WTC11 (cell line): ENCODE measurements at regions not wholly inside any gene's neighbourhood (a gene's known extent, or its start where the extent isn't known, plus 50 kb on each side); places are given as distances from the start of the nearest gene placed in this dataset.

ENCODE experiments used
- ATAC-seq: fragments of 200-7000 bp; cut with Tn5 transposase; 2 replicates; pipeline ENCODE4 v1.10.0; 2021; ENCODE audit warnings: mild to moderate bottlenecking, moderate library complexity
- CTCF ChIA-PET: fragments of 300-600 bp; sonication (Branson Sonifier 250); formaldehyde crosslinking; loops from one replicate; lab custom pipeline; 2021; ENCODE audit warnings: antibody characterized with exemption; lab: Charles Lee
- POLR2A ChIA-PET: fragments of 350-600 bp; sonication (Branson Sonifier 250); formaldehyde crosslinking; loops from one replicate; lab custom pipeline; 2021; ENCODE audit warnings: antibody characterized with exemption; lab: Charles Lee
- DNase-seq: peaks from one replicate; pipeline ENCODE4 v3.0.0; 2021; ENCODE audit warnings: low spot score
- H3K27ac Mint-ChIP-seq: 2 replicates; pipeline ENCODE4 v1.8.0; 2021; ENCODE audit warnings: mixed read lengths
- H3K27me3 Mint-ChIP-seq: 2 replicates; pipeline ENCODE4 v1.8.0; 2021; ENCODE audit warnings: low read depth, mild to moderate bottlenecking, moderate library complexity, mixed read lengths
- H3K36me3 Mint-ChIP-seq: 2 replicates; pipeline ENCODE4 v1.8.0; 2021; ENCODE audit warnings: mixed read lengths
- H3K4me1 Mint-ChIP-seq: 2 replicates; pipeline ENCODE4 v1.8.0; 2022; ENCODE audit warnings: mixed read lengths
- H3K4me3 Mint-ChIP-seq: 2 replicates; pipeline ENCODE4 v1.8.0; 2021; ENCODE audit warnings: mild to moderate bottlenecking, moderate library complexity, mixed read lengths
- H3K9me3 Mint-ChIP-seq: 2 replicates; pipeline ENCODE4 v1.8.0; 2021; ENCODE audit warnings: mixed read lengths
- ATF1 ChIP-seq: sonication (generic); formaldehyde crosslinking; IDR thresholded peaks from 2 replicates; pipeline ENCODE4 v1.8.1; 2023; ENCODE audit warnings: mild to moderate bottlenecking, moderate library complexity, missing genetic modification reagents
- CREM ChIP-seq: sonication (generic); formaldehyde crosslinking; IDR thresholded peaks from 2 replicates; pipeline ENCODE4 v1.8.1; 2022; ENCODE audit warnings: mild to moderate bottlenecking, missing genetic modification reagents, moderate library complexity
- E2F1 ChIP-seq: sonication (generic); formaldehyde crosslinking; IDR thresholded peaks from 2 replicates; pipeline ENCODE4 v1.8.0; 2022; ENCODE audit warnings: mild to moderate bottlenecking, missing genetic modification reagents
- ELF4 ChIP-seq: sonication (generic); formaldehyde crosslinking; IDR thresholded peaks from 2 replicates; pipeline ENCODE4 v1.8.1; 2022; ENCODE audit warnings: low read depth, mild to moderate bottlenecking, moderate library complexity, missing genetic modification reagents
- ESRRA ChIP-seq: sonication (generic); formaldehyde crosslinking; IDR thresholded peaks from 2 replicates; pipeline ENCODE4 v1.8.1; 2022; ENCODE audit warnings: mild to moderate bottlenecking, missing genetic modification reagents, borderline replicate concordance
- FOXJ3 ChIP-seq: sonication (generic); formaldehyde crosslinking; IDR thresholded peaks from 2 replicates; pipeline ENCODE4 v1.9.0; 2021; ENCODE audit warnings: missing genetic modification reagents, mild to moderate bottlenecking, borderline replicate concordance
- FOXP1 ChIP-seq: sonication (generic); formaldehyde crosslinking; IDR thresholded peaks from 2 replicates; pipeline ENCODE4 v1.8.0; 2022; ENCODE audit warnings: missing genetic modification reagents, mild to moderate bottlenecking, moderate library complexity, borderline replicate concordance
- GABPB1 ChIP-seq: sonication (generic); formaldehyde crosslinking; IDR thresholded peaks from 2 replicates; pipeline ENCODE4 v1.8.1; 2023; ENCODE audit warnings: mild to moderate bottlenecking, missing genetic modification reagents
- IRF2 ChIP-seq: sonication (generic); formaldehyde crosslinking; IDR thresholded peaks from 2 replicates; pipeline ENCODE4 v1.8.0; 2022; ENCODE audit warnings: low read depth, missing genetic modification reagents, borderline replicate concordance
- MXD4 ChIP-seq: fragments of 250-450 bp; sonication (Bioruptor Pico); IDR thresholded peaks from 2 replicates; pipeline ENCODE4 v1.8.0; 2021; ENCODE audit warnings: mild to moderate bottlenecking, moderate library complexity, borderline replicate concordance
- NR3C1 ChIP-seq: sonication (generic); formaldehyde crosslinking; conservative IDR thresholded peaks from 2 replicates; pipeline ENCODE4 v1.8.1; 2023; ENCODE audit warnings: low read depth, mild to moderate bottlenecking, missing genetic modification reagents
- ZNF138 ChIP-seq: sonication (generic); formaldehyde crosslinking; conservative IDR thresholded peaks from 2 replicates; pipeline ENCODE4 v1.8.1; 2022; ENCODE audit warnings: mild to moderate bottlenecking, moderate library complexity, missing genetic modification reagents
- ZNF219 ChIP-seq: sonication (generic); formaldehyde crosslinking; IDR thresholded peaks from 2 replicates; pipeline ENCODE4 v1.8.0; 2023; ENCODE audit warnings: missing genetic modification reagents, mild to moderate bottlenecking, borderline replicate concordance
- ZNF232 ChIP-seq: sonication (generic); formaldehyde crosslinking; IDR thresholded peaks from 2 replicates; pipeline ENCODE4 v1.8.0; 2022; ENCODE audit warnings: mild to moderate bottlenecking, missing genetic modification reagents
- TF ChIP-seq, protein P1 (sequence below): fragments of 250-450 bp; sonication (Bioruptor Pico); IDR thresholded peaks from 2 replicates; pipeline ENCODE4 v1.9.0; 2021; ENCODE audit warnings: mild to moderate bottlenecking, borderline replicate concordance
- TF ChIP-seq, protein P2 (sequence below): fragments of 250-450 bp; sonication (Bioruptor Pico); IDR thresholded peaks from 2 replicates; pipeline ENCODE4 v1.9.0; 2021; ENCODE audit warnings: mild to moderate bottlenecking
- TF ChIP-seq, protein P3 (sequence below): sonication (generic); formaldehyde crosslinking; IDR thresholded peaks from 2 replicates; pipeline ENCODE4 v1.8.1; 2023; ENCODE audit warnings: mild to moderate bottlenecking, missing genetic modification reagents
- TF ChIP-seq, protein P4 (sequence below): sonication (generic); formaldehyde crosslinking; IDR thresholded peaks from 2 replicates; pipeline ENCODE4 v1.8.0; 2022; ENCODE audit warnings: missing genetic modification reagents

DNA sequence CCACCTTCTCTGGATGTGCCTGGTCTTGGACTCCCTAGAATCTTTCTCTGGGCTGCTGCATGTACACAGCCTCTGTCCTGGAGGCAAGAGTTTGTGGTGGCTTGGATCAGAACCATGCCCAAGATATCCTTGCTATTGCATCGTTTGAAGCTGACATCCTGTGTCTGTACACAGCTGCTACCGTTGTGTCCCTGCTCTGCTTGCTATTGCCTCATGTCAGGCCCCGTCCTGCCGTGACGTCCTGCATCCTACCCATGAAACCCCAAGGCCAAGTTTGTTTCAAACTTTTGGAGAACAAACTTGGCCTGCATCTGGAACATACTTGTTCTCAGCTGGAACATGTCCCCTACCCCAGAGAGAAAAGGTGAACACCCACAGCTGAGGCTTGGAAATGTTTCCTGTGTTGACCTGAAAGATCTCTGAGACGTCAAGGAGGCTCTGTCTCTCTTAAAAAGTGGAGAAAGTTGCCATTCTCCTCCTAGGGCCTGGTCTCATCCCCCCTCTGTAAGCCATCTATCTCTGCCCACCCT, 78.1 kb downstream of the HFE start:
- POLR2A ChIA-PET: interaction anchor here (0.6 to 1.2 kb wide), 3 partner anchors 18 to 1006 kb away, joined by 4 to 6 read pairs (median 4); a partner anchor contains a TSS
- Mint-ChIP-seq H3K9me3 (no peaks in the 10 kb centered on the region), H3K36me3 (peaks cover 3% of the 10 kb centered on the region), H3K27ac (peak overlapping the region; percentile 48), H3K4me1 (peaks cover 9% of the 10 kb centered on the region), H3K27me3 (no peaks in the 10 kb centered on the region), H3K4me3 (no peak overlapping the region)
- TF ChIP-seq IRF2 (CRISPR knock-in tag) (no peak), MXD4 (CRISPR knock-in tag) (no peak), NR3C1 (CRISPR knock-in tag) (no peak), ESRRA (no peak), ELF4 (CRISPR knock-in tag) (no peak), ATF1 (CRISPR knock-in tag) (no peak), GABPB1 (no peak), FOXJ3 (CRISPR knock-in tag) (no peak), E2F1 (no peak), ZNF232 (CRISPR knock-in tag) (no peak), ZNF219 (CRISPR knock-in tag) (no peak), ZNF138 (CRISPR knock-in tag) (no peak)
- TF ChIP-seq, protein P1, sequence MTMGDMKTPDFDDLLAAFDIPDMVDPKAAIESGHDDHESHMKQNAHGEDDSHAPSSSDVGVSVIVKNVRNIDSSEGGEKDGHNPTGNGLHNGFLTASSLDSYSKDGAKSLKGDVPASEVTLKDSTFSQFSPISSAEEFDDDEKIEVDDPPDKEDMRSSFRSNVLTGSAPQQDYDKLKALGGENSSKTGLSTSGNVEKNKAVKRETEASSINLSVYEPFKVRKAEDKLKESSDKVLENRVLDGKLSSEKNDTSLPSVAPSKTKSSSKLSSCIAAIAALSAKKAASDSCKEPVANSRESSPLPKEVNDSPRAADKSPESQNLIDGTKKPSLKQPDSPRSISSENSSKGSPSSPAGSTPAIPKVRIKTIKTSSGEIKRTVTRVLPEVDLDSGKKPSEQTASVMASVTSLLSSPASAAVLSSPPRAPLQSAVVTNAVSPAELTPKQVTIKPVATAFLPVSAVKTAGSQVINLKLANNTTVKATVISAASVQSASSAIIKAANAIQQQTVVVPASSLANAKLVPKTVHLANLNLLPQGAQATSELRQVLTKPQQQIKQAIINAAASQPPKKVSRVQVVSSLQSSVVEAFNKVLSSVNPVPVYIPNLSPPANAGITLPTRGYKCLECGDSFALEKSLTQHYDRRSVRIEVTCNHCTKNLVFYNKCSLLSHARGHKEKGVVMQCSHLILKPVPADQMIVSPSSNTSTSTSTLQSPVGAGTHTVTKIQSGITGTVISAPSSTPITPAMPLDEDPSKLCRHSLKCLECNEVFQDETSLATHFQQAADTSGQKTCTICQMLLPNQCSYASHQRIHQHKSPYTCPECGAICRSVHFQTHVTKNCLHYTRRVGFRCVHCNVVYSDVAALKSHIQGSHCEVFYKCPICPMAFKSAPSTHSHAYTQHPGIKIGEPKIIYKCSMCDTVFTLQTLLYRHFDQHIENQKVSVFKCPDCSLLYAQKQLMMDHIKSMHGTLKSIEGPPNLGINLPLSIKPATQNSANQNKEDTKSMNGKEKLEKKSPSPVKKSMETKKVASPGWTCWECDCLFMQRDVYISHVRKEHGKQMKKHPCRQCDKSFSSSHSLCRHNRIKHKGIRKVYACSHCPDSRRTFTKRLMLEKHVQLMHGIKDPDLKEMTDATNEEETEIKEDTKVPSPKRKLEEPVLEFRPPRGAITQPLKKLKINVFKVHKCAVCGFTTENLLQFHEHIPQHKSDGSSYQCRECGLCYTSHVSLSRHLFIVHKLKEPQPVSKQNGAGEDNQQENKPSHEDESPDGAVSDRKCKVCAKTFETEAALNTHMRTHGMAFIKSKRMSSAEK (CRISPR knock-in tag): no peak
- TF ChIP-seq, protein P2, sequence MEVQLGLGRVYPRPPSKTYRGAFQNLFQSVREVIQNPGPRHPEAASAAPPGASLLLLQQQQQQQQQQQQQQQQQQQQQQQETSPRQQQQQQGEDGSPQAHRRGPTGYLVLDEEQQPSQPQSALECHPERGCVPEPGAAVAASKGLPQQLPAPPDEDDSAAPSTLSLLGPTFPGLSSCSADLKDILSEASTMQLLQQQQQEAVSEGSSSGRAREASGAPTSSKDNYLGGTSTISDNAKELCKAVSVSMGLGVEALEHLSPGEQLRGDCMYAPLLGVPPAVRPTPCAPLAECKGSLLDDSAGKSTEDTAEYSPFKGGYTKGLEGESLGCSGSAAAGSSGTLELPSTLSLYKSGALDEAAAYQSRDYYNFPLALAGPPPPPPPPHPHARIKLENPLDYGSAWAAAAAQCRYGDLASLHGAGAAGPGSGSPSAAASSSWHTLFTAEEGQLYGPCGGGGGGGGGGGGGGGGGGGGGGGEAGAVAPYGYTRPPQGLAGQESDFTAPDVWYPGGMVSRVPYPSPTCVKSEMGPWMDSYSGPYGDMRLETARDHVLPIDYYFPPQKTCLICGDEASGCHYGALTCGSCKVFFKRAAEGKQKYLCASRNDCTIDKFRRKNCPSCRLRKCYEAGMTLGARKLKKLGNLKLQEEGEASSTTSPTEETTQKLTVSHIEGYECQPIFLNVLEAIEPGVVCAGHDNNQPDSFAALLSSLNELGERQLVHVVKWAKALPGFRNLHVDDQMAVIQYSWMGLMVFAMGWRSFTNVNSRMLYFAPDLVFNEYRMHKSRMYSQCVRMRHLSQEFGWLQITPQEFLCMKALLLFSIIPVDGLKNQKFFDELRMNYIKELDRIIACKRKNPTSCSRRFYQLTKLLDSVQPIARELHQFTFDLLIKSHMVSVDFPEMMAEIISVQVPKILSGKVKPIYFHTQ (CRISPR knock-in tag): no peak
- TF ChIP-seq, protein P3, sequence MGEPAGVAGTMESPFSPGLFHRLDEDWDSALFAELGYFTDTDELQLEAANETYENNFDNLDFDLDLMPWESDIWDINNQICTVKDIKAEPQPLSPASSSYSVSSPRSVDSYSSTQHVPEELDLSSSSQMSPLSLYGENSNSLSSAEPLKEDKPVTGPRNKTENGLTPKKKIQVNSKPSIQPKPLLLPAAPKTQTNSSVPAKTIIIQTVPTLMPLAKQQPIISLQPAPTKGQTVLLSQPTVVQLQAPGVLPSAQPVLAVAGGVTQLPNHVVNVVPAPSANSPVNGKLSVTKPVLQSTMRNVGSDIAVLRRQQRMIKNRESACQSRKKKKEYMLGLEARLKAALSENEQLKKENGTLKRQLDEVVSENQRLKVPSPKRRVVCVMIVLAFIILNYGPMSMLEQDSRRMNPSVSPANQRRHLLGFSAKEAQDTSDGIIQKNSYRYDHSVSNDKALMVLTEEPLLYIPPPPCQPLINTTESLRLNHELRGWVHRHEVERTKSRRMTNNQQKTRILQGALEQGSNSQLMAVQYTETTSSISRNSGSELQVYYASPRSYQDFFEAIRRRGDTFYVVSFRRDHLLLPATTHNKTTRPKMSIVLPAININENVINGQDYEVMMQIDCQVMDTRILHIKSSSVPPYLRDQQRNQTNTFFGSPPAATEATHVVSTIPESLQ (CRISPR knock-in tag): no peak
- no peak for DNase-seq
- CTCF ChIA-PET: no interaction called here
- no peak for ATAC-seq

DNA sequence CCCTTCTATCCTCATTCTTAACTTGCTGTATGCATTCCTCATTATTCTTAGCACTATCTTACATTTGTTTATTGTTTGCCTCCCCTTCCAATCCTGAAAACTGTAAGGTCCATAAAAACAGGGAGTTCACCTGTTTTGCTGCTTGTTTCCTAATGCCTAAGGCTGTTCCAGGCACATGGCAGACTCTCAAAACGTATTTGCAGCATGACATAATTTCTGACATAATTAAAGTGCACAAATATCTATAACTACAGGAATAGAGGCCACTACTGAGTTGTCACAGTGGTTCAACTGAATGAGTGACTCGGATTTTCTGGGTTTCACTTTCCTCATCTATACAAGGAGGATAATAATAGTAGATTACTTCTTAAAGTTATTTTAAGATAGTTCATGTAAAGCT, 83.0 kb downstream of the HFE start:
- Mint-ChIP-seq H3K4me1 (peaks cover 23% of the 10 kb centered on the region), H3K27me3 (no peaks in the 10 kb centered on the region; the same call in 1 of the 2 replicates), H3K36me3 (no peaks in the 10 kb centered on the region), H3K27ac (no peak overlapping the region), H3K9me3 (no peaks in the 10 kb centered on the region), H3K4me3 (no peak overlapping the region)
- ChIA-PET CTCF (no interaction called here), POLR2A (interaction anchor here (1.0 kb wide), 1 partner anchor 46 kb away, joined by 3 read pairs; a partner anchor contains a TSS)
- no peak for DNase-seq
- TF ChIP-seq FOXP1: no peak
- no peak for TF ChIP-seq CREM
- no peak for TF ChIP-seq MXD4 (CRISPR knock-in tag)
- TF ChIP-seq, protein P4, sequence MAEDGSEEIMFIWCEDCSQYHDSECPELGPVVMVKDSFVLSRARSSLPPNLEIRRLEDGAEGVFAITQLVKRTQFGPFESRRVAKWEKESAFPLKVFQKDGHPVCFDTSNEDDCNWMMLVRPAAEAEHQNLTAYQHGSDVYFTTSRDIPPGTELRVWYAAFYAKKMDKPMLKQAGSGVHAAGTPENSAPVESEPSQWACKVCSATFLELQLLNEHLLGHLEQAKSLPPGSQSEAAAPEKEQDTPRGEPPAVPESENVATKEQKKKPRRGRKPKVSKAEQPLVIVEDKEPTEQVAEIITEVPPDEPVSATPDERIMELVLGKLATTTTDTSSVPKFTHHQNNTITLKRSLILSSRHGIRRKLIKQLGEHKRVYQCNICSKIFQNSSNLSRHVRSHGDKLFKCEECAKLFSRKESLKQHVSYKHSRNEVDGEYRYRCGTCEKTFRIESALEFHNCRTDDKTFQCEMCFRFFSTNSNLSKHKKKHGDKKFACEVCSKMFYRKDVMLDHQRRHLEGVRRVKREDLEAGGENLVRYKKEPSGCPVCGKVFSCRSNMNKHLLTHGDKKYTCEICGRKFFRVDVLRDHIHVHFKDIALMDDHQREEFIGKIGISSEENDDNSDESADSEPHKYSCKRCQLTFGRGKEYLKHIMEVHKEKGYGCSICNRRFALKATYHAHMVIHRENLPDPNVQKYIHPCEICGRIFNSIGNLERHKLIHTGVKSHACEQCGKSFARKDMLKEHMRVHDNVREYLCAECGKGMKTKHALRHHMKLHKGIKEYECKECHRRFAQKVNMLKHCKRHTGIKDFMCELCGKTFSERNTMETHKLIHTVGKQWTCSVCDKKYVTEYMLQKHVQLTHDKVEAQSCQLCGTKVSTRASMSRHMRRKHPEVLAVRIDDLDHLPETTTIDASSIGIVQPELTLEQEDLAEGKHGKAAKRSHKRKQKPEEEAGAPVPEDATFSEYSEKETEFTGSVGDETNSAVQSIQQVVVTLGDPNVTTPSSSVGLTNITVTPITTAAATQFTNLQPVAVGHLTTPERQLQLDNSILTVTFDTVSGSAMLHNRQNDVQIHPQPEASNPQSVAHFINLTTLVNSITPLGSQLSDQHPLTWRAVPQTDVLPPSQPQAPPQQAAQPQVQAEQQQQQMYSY (CRISPR knock-in tag): no peak
- no peak for ATAC-seq
